Astrocyte of the cerebellum (primary cell): ENCODE measurements at regions not wholly inside any gene's neighbourhood (a gene's known extent, or its start where the extent isn't known, plus 50 kb on each side); places are given as distances from the start of the nearest gene placed in this dataset.

Source experiments
- DNase-seq: peaks from one replicate; pipeline ENCODE4 v3.0.0-alpha.2; 2011; ENCODE audit warnings: low read depth
- H3K4me3 ChIP-seq: 2 replicates; pipeline ENCODE4 v1.5.1; 2011; ENCODE audit warnings: mild to moderate bottlenecking, low read depth, low read length, moderate library complexity
- in situ Hi-C: cut with HindIII; loops from 2 replicates; pipeline ENCODE4 v1.10.0; 2017; ENCODE audit warnings: low sequenced_read_pairs
- TF ChIP-seq, protein P1 (sequence below): IDR thresholded peaks from 2 replicates; pipeline ENCODE4 v1.5.1; 2012; ENCODE audit warnings: low read length, low read depth, moderate library complexity, mild to moderate bottlenecking; ENCODE audit errors: missing control alignments

- H3K4me3 ChIP-seq: no peak overlapping the region
- no peak for DNase-seq
- TF ChIP-seq, protein P1, sequence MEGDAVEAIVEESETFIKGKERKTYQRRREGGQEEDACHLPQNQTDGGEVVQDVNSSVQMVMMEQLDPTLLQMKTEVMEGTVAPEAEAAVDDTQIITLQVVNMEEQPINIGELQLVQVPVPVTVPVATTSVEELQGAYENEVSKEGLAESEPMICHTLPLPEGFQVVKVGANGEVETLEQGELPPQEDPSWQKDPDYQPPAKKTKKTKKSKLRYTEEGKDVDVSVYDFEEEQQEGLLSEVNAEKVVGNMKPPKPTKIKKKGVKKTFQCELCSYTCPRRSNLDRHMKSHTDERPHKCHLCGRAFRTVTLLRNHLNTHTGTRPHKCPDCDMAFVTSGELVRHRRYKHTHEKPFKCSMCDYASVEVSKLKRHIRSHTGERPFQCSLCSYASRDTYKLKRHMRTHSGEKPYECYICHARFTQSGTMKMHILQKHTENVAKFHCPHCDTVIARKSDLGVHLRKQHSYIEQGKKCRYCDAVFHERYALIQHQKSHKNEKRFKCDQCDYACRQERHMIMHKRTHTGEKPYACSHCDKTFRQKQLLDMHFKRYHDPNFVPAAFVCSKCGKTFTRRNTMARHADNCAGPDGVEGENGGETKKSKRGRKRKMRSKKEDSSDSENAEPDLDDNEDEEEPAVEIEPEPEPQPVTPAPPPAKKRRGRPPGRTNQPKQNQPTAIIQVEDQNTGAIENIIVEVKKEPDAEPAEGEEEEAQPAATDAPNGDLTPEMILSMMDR: no peak
- in situ Hi-C loops: no loop called here
These were observed 161.5 kb downstream of the MRPL14 start for GRCh38 chr6:43965628-43966373.

- TF ChIP-seq, protein P1: no peak
- no peak for DNase-seq
These were observed 162.3 kb downstream of the MRPL14 start for GRCh38 chr6:43964659-43965570.

GRCh38 chr6:43963877-43964658 lies 163.2 kb downstream of the MRPL14 start:
- in situ Hi-C loops: no loop called here
- TF ChIP-seq, protein P1: no peak
- H3K4me3 ChIP-seq: no peak overlapping the region
- no peak for DNase-seq

More at GRCh38 chr6:43964659-43965570, 162.3 kb downstream of the MRPL14 start:
- no peak overlapping the region for H3K4me3 ChIP-seq
- in situ Hi-C loops: no loop called here

DNA sequence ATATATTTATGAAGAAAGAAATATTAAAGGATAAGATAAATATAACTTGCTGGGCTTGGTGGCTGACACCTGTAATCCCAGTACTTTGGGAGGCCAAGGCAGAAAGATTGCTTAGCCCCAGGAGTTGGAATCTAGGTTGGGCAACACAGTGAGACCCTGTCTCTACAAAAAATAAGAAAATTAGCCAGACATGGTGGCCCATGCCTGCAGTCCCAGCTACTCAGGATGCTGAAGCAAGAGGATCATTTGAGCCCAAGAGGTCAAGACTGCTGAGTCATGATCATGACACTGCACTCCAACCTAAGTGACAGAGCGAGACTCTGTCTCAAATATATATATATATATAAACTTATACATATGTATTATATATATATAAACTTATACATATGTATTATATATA lies 164.0 kb downstream of the MRPL14 start:
- in situ Hi-C loops: no loop called here
- DNase-seq: no peak
- H3K4me3 ChIP-seq: no peak overlapping the region
- TF ChIP-seq, protein P1: no peak

DNA sequence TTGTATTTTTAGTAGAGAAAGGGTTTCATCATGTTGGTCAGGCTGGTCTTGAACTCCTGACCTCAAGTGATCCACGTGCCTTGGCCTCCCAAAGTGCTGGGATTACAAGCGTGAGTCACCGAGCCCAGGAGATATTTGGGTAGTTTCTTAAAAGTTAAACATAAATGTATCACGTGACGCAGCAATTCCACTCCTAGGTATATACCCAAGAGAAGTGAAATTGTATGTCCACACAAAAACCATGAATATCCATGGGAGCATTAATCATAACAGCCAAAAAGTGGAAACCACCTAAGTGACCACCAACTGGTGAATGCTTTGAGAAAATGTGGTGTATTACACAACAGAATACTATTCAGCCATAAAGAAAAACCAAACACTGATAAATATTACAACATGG lies 164.8 kb downstream of the MRPL14 start:
- no peak overlapping the region for H3K4me3 ChIP-seq
- TF ChIP-seq, protein P1: no peak
- DNase-seq: no peak
- in situ Hi-C loops: no loop called here

- TF ChIP-seq, protein P1: no peak
- DNase-seq: no peak
- no peak overlapping the region for H3K4me3 ChIP-seq
- in situ Hi-C loops: no loop called here
These were observed 170.0 kb downstream of the MRPL14 start for GRCh38 chr6:43957273-43957672.
